ENCODE measurements at regions not wholly inside any gene's neighbourhood (a gene's known extent, or its start where the extent isn't known, plus 50 kb on each side); places are given as distances from the start of the nearest gene placed in this dataset.

- Histone ChIP-seq H3K27me3 (ENCODE audit: control insufficient read depth in 2 of 2, insufficient read depth in 2 of 2, low read length in 2 of 2) (no peaks in the 10 kb centered on the region), H3K27ac (ENCODE audit: low read depth in 1 of 2, low read length in 2 of 2) (no peak overlapping the region), H3K4me1 (ENCODE audit: control insufficient read depth in 1 of 2, insufficient read depth in 2 of 2, low read length in 2 of 2) (no peaks in the 10 kb centered on the region), H3K79me2 (ENCODE audit: insufficient read depth, low read length) (no peaks in the 10 kb centered on the region), H3K9me3 (replicated peaks in 1 of 2; ENCODE audit: control insufficient read depth in 1 of 2, insufficient read depth in 1 of 2, low read length in 2 of 2) (peaks cover 8 to 16% of the 10 kb centered on the region in 2 donors), H3K4me3 (replicated peaks in 1 of 3; ENCODE audit: low read depth in 2 of 3, low read length in 3 of 3) (no peak overlapping the region), H4K20me1 (ENCODE audit: insufficient read depth, low read length) (no peaks in the 10 kb centered on the region), H3K9ac (ENCODE audit: insufficient read depth, low read length, poor library complexity, severe bottlenecking) (no peak overlapping the region), H3K36me3 (replicated peaks in 1 of 2; ENCODE audit: control insufficient read depth in 1 of 2, insufficient read depth in 2 of 2, low read length in 2 of 2) (no peaks in the 10 kb centered on the region), H3K4me2 (replicated peaks; ENCODE audit: extremely low read depth, low read length, poor library complexity, severe bottlenecking) (no peak overlapping the region), H2AFZ (ENCODE audit: insufficient read depth, low read depth, low read length, poor library complexity, severe bottlenecking) (no peak overlapping the region)
- no peak overlapping the region for H3K27ac Mint-ChIP-seq
- no peaks in the 10 kb centered on the region for H3K4me1 Mint-ChIP-seq
- no peak for DNase-seq
- intact Hi-C loops (cut with micrococcal nuclease), result no loop called here
- peaks cover 2 to 13% (median 11%) of the 10 kb centered on the region in 7 donors for H3K9me3 Mint-ChIP-seq
- H3K36me3 Mint-ChIP-seq, result no peaks in the 10 kb centered on the region
- TF ChIP-seq CTCF (IDR thresholded peaks at IDR 0.05), result no peak
- 87% methylated on average over 3 of the region's 7 CpGs for WGBS (ENCODE audit: insufficient coverage)
- no peak overlapping the region for H3K4me3 Mint-ChIP-seq
- peaks cover 0 to under 1% (median 0%) of the 10 kb centered on the region in 3 donors for H3K27me3 Mint-ChIP-seq (ENCODE audit: low read depth in 3 of 3)
These were observed 472.7 kb upstream of the FLRT2 start for GRCh38 chr14:85057221-85057620.

GRCh38 chr14:85058150-85058549 lies 471.8 kb upstream of the FLRT2 start:
- Histone ChIP-seq H3K9ac (ENCODE audit: insufficient read depth, low read length, poor library complexity, severe bottlenecking) (no peak overlapping the region), H3K79me2 (ENCODE audit: insufficient read depth, low read length) (no peaks in the 10 kb centered on the region), H3K4me3 (replicated peaks in 1 of 3; ENCODE audit: low read depth in 2 of 3, low read length in 3 of 3) (no peak overlapping the region), H3K27me3 (ENCODE audit: control insufficient read depth in 2 of 2, insufficient read depth in 2 of 2, low read length in 2 of 2) (no peaks in the 10 kb centered on the region), H3K4me1 (ENCODE audit: control insufficient read depth in 1 of 2, insufficient read depth in 2 of 2, low read length in 2 of 2) (no peaks in the 10 kb centered on the region), H4K20me1 (ENCODE audit: insufficient read depth, low read length) (no peaks in the 10 kb centered on the region), H3K9me3 (replicated peaks in 1 of 2; ENCODE audit: control insufficient read depth in 1 of 2, insufficient read depth in 1 of 2, low read length in 2 of 2) (peaks cover 8 to 16% of the 10 kb centered on the region in 2 donors), H2AFZ (ENCODE audit: insufficient read depth, low read depth, low read length, poor library complexity, severe bottlenecking) (no peak overlapping the region), H3K36me3 (replicated peaks in 1 of 2; ENCODE audit: control insufficient read depth in 1 of 2, insufficient read depth in 2 of 2, low read length in 2 of 2) (no peaks in the 10 kb centered on the region), H3K27ac (ENCODE audit: low read depth in 1 of 2, low read length in 2 of 2) (no peak overlapping the region), H3K4me2 (replicated peaks; ENCODE audit: extremely low read depth, low read length, poor library complexity, severe bottlenecking) (no peak overlapping the region)
- H3K36me3 Mint-ChIP-seq, result no peaks in the 10 kb centered on the region
- no peaks in the 10 kb centered on the region for H3K4me1 Mint-ChIP-seq
- intact Hi-C loops (cut with micrococcal nuclease), result no loop called here
- peaks cover 0 to 1% (median 0%) of the 10 kb centered on the region in 3 donors for H3K27me3 Mint-ChIP-seq (ENCODE audit: low read depth in 3 of 3)
- peaks cover 2 to 13% (median 9%) of the 10 kb centered on the region in 7 donors for H3K9me3 Mint-ChIP-seq
- H3K4me3 Mint-ChIP-seq, result no peak overlapping the region
- no peak overlapping the region for H3K27ac Mint-ChIP-seq
- no peak for DNase-seq
- TF ChIP-seq CTCF (IDR thresholded peaks at IDR 0.05), result no peak

Measured in CD14-positive monocyte (primary cell).